ENCODE measurements at regions not wholly inside any gene's neighbourhood (a gene's known extent, or its start where the extent isn't known, plus 50 kb on each side); places are given as distances from the start of the nearest gene placed in this dataset.
"Not testable (repeated sequence)": the region's sequence is repeated elsewhere in the genome, so short reads cannot be mapped to it uniquely, and the experiment has no call there.

DNA sequence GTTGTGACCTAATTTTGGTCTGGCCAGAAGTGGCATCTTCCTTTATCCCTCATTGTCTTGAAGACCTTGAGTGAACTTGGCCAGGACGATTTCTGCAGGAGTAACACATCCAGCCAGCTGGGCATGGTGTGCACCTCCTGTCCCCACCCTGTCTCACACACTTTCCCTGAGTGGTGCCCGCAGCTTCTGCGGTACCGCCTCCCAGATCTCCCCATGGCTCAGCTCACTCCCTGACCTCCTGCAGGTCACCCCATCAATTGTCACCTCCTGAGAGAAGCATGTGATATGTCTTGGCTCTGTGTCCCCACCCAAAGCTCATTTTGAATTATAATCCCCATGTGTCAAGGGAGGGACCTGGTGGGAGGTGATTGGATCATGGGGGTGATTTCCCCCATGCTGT is 50.2 kb upstream of the TP53I11 start:
- no peak for DNase-seq (ENCODE audit: low read depth in 2 of 2)

DNA sequence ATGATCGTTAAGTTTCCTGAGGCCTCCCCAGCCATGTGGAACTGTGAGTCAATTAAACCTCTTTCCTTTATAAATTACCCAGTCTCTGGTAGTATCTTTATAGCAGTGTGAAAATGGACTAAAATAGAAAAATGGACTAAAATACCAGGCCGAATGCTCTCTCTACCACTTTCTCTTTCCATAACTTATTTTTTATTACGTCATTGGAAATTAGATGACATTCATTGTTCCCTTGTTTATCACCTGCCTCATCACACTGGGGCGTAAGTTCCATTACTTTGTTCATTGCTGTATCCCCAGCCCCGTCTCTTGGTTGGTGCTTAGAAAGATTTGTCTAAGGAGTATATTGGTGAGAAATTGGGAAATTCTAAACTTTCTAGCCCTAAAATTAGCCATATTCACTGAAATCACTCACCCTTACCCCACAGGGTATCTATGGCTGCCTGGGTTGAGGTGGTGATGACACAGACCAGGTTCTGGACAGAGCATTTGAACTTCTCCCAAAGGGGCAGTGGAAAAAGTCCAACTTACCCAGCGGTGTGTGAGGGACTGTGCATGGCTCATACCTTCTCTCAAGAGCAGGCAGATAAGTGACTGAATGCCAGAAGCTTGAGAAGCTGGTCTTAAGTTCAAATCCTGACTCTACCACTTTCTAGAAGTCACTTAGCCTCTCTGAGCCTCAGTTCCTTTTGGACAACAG is 50.9 kb upstream of the TP53I11 start:
- DNase-seq (ENCODE audit: low read depth in 2 of 2) = no peak

DNA sequence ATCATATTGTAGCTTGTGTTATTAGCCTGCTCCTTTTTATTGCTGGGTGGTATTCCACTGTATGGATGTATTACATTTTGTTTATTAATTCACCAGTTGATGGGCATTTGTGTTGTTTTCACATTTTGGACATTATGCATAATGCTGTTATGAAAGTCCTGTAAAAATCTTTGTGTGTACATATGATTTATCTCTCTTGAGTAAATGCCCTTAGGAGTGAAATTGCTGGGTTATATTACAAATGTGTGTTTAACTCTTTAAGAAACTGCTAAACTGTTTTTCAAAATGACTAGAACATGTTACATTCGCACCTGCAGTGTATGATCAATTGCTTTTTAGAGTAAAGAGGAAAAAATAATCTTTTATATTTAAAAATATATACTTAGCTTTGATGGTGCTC is 54.4 kb upstream of the TP53I11 start:
- DNase-seq (ENCODE audit: low read depth in 2 of 2) = no peak

- no peak for DNase-seq (ENCODE audit: low read depth in 2 of 2)
Observed at GRCh38 chr11:45007011-45007410, 56.3 kb upstream of the TP53I11 start.

GRCh38 chr11:45015983-45016382 is 65.3 kb upstream of the TP53I11 start:
- DNase-seq (ENCODE audit: low read depth in 2 of 2) = not testable (repeated sequence)

DNA sequence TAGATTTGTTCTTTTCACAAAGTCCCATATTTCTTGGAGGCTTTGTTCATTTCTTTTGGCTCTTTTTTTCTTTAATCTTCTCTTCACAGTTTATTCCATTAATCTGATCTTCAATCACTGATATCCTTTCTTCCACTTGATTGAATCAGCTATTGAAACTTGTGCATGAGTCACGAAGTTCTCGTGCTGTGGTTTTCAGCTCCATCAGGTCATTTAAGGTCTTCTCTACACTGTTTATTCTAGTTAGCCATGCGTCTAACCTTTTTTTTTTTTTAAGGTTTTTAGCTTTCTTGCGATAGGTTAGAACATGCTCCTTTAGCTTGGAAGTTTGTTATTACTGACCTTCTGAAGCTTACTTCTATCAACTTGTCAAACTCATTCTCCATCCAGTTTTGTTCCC is 65.8 kb upstream of the TP53I11 start:
- not testable (repeated sequence) for DNase-seq (ENCODE audit: low read depth in 2 of 2)

DNA sequence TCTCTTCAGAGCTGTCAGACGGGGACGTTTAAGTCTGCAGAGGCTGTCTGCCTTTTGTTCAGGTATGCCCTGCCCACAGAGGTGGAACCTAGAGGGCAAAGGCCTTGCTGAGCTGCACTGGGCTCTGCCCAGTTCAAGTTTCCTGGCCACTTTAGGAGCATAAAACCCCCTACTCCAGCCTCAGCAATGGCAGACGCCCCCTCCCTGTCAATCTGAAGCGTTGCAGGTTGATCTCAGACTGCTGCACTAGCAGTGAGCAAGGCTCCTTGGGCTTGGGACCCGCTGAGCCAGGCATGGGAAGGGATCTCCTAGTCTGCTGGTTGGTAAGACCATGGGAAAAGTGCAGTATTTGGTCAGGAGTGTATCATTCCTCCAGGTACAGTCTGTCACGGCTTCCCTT is 66.6 kb upstream of the TP53I11 start:
- no peak for DNase-seq (ENCODE audit: low read depth in 2 of 2)

DNA sequence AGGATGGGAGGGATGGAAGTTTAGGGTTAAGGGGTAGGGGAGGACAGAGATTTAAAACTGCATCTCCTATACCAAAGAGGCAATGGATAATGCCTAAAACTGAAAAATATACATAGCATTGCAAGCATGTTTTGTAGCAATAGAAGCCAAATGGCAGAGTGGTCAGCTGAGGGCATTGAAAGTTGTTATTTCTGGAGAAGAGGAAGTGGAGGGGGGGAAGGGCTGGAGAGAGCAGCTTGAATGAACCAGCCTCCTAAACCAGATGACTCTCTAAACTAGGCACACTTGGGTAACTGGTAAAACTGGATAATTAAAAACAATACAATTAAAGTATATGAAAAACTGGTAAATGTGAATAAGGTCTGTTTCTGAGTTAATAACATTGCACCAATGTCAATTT is 70.3 kb upstream of the TP53I11 start:
- no peak for DNase-seq (ENCODE audit: low read depth in 2 of 2)

- DNase-seq (ENCODE audit: low read depth in 2 of 2) = no peak
Observed at GRCh38 chr11:45021692-45022141, 71.0 kb upstream of the TP53I11 start.

GRCh38 chr11:45022294-45023064 is 71.8 kb upstream of the TP53I11 start:
- no peak for DNase-seq (ENCODE audit: low read depth in 2 of 2)

- no peak for DNase-seq (ENCODE audit: low read depth in 2 of 2)
Observed at GRCh38 chr11:45023065-45023365, 72.3 kb upstream of the TP53I11 start.

- DNase-seq (ENCODE audit: low read depth in 2 of 2) = no peak
Observed at GRCh38 chr11:45024316-45024715, 73.6 kb upstream of the TP53I11 start.

- no peak for DNase-seq (ENCODE audit: low read depth in 2 of 2)
Observed at GRCh38 chr11:45024846-45025588, 74.3 kb upstream of the TP53I11 start.

- DNase-seq (ENCODE audit: low read depth in 2 of 2) = no peak
Observed at GRCh38 chr11:45025716-45026492, 75.2 kb upstream of the TP53I11 start.

DNA sequence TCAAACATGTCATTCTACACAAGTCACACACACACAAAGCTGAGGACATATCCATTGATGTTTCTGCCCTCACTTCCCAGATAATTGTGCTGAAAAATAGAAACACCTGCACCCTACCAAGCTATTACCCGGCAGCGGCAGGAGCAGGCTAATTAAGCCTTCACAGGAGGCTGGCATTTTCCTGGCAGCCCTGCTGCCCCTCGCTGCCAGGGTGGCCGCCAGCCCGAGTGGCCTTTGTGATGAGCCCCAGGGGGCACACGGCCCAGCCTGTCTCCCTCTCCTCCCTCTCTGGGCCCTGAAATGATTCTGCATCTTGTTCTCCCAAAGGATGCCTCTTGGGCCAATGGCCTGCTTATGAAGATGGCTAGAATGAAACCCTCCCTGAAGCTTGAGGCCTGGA is 76.2 kb upstream of the TP53I11 start:
- DNase-seq (ENCODE audit: low read depth in 2 of 2) = no peak

DNA sequence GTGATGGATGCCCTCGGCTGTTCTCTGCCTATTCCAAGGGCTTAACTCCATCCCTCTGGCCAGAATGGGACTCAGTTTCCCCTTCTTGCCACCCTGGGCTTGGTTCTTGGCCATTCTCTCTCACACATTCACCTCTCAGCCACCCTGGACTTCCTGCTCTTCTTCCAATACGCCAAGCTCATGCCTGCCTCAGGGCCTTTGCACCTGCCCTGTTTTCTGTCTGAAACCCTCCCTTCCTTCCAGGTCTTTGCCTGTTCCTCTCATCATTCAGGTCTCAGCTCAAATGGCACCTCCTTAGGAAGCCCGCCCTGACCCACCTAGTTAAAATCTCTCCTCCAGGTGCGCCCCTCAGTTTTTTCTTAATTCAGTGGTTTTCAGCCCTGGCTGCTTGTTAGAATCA is 76.6 kb upstream of the TP53I11 start:
- no peak for DNase-seq (ENCODE audit: low read depth in 2 of 2)

GRCh38 chr11:45028911-45029682 is 78.4 kb upstream of the TP53I11 start:
- DNase-seq (ENCODE audit: low read depth in 2 of 2) = no peak

DNA sequence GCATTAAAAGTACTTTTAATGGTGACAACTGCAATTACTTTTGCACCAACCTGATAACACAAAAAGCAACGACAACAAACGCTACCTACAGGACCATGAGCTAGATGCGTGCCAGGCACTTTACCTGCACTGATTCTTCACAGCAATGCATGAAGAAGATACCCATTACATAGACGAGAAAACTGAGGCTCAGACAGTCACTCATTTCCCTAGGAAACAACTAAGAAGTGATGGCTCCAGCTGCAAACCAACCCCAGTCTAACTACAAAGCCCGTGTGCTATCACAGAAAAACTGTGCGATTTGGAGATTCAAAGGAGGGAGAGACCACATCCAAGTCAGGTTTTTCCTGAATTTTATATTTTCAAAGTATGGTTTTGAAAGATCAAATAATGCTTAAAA is 80.1 kb upstream of the TP53I11 start:
- DNase-seq (ENCODE audit: low read depth in 2 of 2) = no peak

GRCh38 chr11:45031912-45032519 is 81.3 kb upstream of the TP53I11 start:
- no peak for DNase-seq (ENCODE audit: low read depth in 2 of 2)

DNA sequence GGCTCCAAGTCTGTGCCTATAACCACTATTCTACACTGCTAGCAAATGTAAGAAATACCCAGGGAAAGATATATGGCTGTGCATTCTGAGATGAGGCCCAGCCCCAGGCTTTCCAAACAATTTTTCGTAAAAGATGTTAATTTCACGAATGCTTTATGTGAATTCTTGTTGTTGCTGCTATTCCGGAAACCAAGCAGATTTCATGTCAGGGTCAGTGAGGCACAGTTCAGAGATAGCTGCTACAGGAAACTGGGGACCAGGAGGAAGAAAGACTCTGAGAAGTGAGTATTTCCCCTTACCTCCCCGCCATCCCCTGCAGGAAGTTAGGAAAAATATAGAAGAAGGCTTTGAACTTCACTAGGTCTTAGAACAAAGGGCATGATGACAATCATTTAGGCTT is 84.7 kb upstream of the TP53I11 start:
- DNase-seq (ENCODE audit: low read depth in 2 of 2) = no peak

DNA sequence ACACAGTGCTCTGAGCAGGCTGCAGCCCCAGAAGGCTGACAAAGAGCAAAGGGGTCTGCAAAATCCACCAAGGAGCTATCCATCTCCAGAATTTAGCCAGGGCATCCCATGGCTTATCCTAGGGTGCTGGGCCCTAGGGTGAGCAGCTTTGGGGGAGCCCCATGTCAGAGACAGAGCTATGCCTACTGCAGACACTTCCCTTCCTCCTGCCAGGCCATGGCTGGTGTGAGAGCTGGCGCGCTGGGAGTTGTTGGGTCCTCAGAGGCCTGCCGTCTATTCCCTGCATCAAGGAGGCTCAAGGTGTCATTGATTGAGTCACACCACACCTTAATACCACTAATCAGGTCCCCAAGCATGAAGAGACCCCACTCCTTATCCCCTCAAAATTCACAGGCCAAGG is 85.3 kb upstream of the TP53I11 start:
- DNase-seq (ENCODE audit: low read depth in 2 of 2) = no peak

Measured in stimulated activated CD4-positive, alpha-beta T cell treated with anti-CD3 and anti-CD28 coated beads, Interleukin-4, amount 100 ng/mL, for 48 hours (primary cell).